GM12878 (cell line): ENCODE measurements at regions not wholly inside any gene's neighbourhood (a gene's known extent, or its start where the extent isn't known, plus 50 kb on each side); places are given as distances from the start of the nearest gene placed in this dataset.

Experiments used
- ATAC-seq: fragments of 200-7000 bp; cut with Tn5 transposase; 3 replicates; pipeline ENCODE4 v1.9.1; 2020; ENCODE audit warnings: mild to moderate bottlenecking, moderate library complexity
- BruUV-seq: library from RNA; stranded (reverse); fragments of 400-500 nt; replicated peaks from 2 replicates; lab custom pipeline; 2021; lab: Mats Ljungman, UMichigan
- CTCF ChIA-PET: fragments of 300-600 bp; sonication (Branson Sonifier 250); formaldehyde crosslinking; extraction: SDS; loops from one replicate; lab custom pipeline; 2021; ENCODE audit warnings: inconsistent platforms; lab: Yijun Ruan, JAX
- POLR2A ChIA-PET: fragments of 350-600 bp; formaldehyde crosslinking; extraction: SDS; loops from one replicate; lab custom pipeline; 2021; ENCODE audit warnings: inconsistent platforms; lab: Charles Lee
- RAD21 ChIA-PET: fragments of 300-600 bp; sonication (Branson Sonifier 250); formaldehyde crosslinking; loops from one replicate; lab custom pipeline; 2023; ENCODE audit warnings: antibody characterized with exemption; ENCODE audit not compliant: unreplicated experiment; lab: Charles Lee
- SMC1A ChIA-PET: fragments of 300-600 bp; sonication (Branson Sonifier 250); formaldehyde crosslinking; loops from one replicate; lab custom pipeline; 2023; ENCODE audit not compliant: unreplicated experiment, uncharacterized antibody; lab: Charles Lee
- DNase-seq: peaks from one replicate; pipeline ENCODE4 v3.0.0-alpha.2; 2011; ENCODE audit warnings: low read depth, low spot score
- FAIRE-seq: peaks from 3 replicates; lab custom pipeline; 2011; peaks lifted over from hg19 to GRCh38; lab: Jason Lieb, UNC
- H2AFZ ChIP-seq: 2 replicates; pipeline ENCODE4 v1.6.0; 2011; ENCODE audit warnings: low read depth, low read length, control low read depth; ENCODE audit not compliant: control insufficient read depth
- H3K27ac ChIP-seq: 2 replicates; pipeline ENCODE4 v1.5.1; 2011; ENCODE audit warnings: control low read depth; ENCODE audit not compliant: control insufficient read depth, insufficient read depth
- H3K27me3 ChIP-seq, 2 experiments: replicated peaks in 1 of 2; 2 replicates each; pipeline versions ENCODE4 v1.6.0 to v1.6.1; 2011; ENCODE audit warnings: low read length in 1 of 2; ENCODE audit not compliant: control insufficient read depth in 2 of 2, insufficient read depth in 2 of 2
- H3K36me3 ChIP-seq, 2 experiments: 2 replicates each; pipeline ENCODE4 v1.5.1; 2011; ENCODE audit warnings: low read length in 1 of 2; ENCODE audit not compliant: control insufficient read depth in 2 of 2, insufficient read depth in 2 of 2
- H3K4me1 ChIP-seq: 2 replicates; pipeline ENCODE4 v1.6.1; 2011; ENCODE audit warnings: mild to moderate bottlenecking, low read length, moderate library complexity, mixed read lengths; ENCODE audit not compliant: control insufficient read depth, insufficient read depth
- H3K4me2 ChIP-seq: 2 replicates; pipeline ENCODE4 v1.6.0; 2011; ENCODE audit warnings: control low read depth; ENCODE audit not compliant: control insufficient read depth, insufficient read depth
- H3K4me3 ChIP-seq: fragments of 200-600 bp; sonication (generic); 2 replicates; pipeline ENCODE4 v1.5.1; 2016
- H3K79me2 ChIP-seq: 2 replicates; pipeline ENCODE4 v1.6.0; 2011; ENCODE audit warnings: low read length; ENCODE audit not compliant: control insufficient read depth, insufficient read depth
- H3K9ac ChIP-seq: 2 replicates; pipeline ENCODE4 v1.8.0; 2011; ENCODE audit warnings: low read length, control low read depth, mixed read lengths; ENCODE audit not compliant: control insufficient read depth, insufficient read depth
- H3K9me3 ChIP-seq: replicated peaks from 3 replicates; pipeline ENCODE4 v1.5.1; 2011; ENCODE audit warnings: mild to moderate bottlenecking, low read length; ENCODE audit not compliant: control insufficient read depth, insufficient read depth
- H4K20me1 ChIP-seq: 2 replicates; pipeline ENCODE4 v1.6.0; 2011; ENCODE audit not compliant: control insufficient read depth, insufficient read depth
- CBX3 ChIP-seq: fragments of 200-600 bp; sonication (generic); IDR thresholded peaks from 2 replicates; pipeline ENCODE4 v1.6.1; 2016; ENCODE audit warnings: low read depth, borderline replicate concordance
- IKZF1 ChIP-seq: fragments of 450-650 bp; conservative IDR thresholded peaks from 2 replicates; pipeline ENCODE4 v1.6.1; 2017; ENCODE audit warnings: antibody characterized with exemption, mild to moderate bottlenecking
- JUNB ChIP-seq: IDR thresholded peaks from 2 replicates; pipeline ENCODE4 v1.6.1; 2016; ENCODE audit warnings: antibody characterized with exemption, mild to moderate bottlenecking
- LARP7 ChIP-seq: fragments of 450-650 bp; IDR thresholded peaks from 2 replicates; pipeline ENCODE4 v1.6.1; 2017; ENCODE audit warnings: mild to moderate bottlenecking
- NR2C1 ChIP-seq: fragments of 450-650 bp; IDR thresholded peaks from 2 replicates; pipeline ENCODE4 v1.6.1; 2017; ENCODE audit warnings: antibody characterized with exemption, mild to moderate bottlenecking, moderate library complexity
- PML ChIP-seq: IDR thresholded peaks from 2 replicates; pipeline ENCODE4 v1.6.1; 2012; ENCODE audit warnings: low read length, inconsistent platforms
- SUPT20H ChIP-seq: IDR thresholded peaks from 2 replicates; pipeline ENCODE4 v1.6.1; 2011; ENCODE audit warnings: low read depth, mild to moderate bottlenecking, low read length, moderate library complexity, borderline replicate concordance; ENCODE audit not compliant: control insufficient read depth
- WGBS: methylation state at CpG from one replicate; pipeline ENCODE4 v1.1.6; 2016; ENCODE audit warnings: low lambda C conversion rate; ENCODE audit not compliant: insufficient replicate concordance, insufficient coverage; ENCODE audit errors: missing lambda C conversion rate; 5-methylcytosine and 5-hydroxymethylcytosine counted together
- in situ Hi-C: fragments of 300-500 bp; cut with MboI; formaldehyde crosslinking; loops from 9 replicates; pipeline ENCODE4 v1.14.3; 2018; ENCODE audit warnings: mixed read lengths
- intact Hi-C: fragments of 100-400 bp; cut with micrococcal nuclease; formaldehyde crosslinking; loops from one replicate; pipeline ENCODE4 v1.14.2; 2022; ENCODE audit not compliant: unreplicated experiment
- TF ChIP-seq, protein P1 (sequence below): fragments of 450-650 bp; IDR thresholded peaks from 2 replicates; pipeline ENCODE4 v1.6.1; 2017; ENCODE audit warnings: mild to moderate bottlenecking, moderate library complexity
- TF ChIP-seq, protein P2 (sequence below): fragments of 450-650 bp; IDR thresholded peaks from 2 replicates; pipeline ENCODE4 v1.6.1; 2017; ENCODE audit warnings: antibody characterized with exemption, mild to moderate bottlenecking, moderate library complexity
- TF ChIP-seq, protein P3 (sequence below): fragments of 450-650 bp; formaldehyde crosslinking; IDR thresholded peaks from 2 replicates; pipeline ENCODE4 v1.4.0; 2022; ENCODE audit warnings: mild to moderate bottlenecking, moderate library complexity

DNA sequence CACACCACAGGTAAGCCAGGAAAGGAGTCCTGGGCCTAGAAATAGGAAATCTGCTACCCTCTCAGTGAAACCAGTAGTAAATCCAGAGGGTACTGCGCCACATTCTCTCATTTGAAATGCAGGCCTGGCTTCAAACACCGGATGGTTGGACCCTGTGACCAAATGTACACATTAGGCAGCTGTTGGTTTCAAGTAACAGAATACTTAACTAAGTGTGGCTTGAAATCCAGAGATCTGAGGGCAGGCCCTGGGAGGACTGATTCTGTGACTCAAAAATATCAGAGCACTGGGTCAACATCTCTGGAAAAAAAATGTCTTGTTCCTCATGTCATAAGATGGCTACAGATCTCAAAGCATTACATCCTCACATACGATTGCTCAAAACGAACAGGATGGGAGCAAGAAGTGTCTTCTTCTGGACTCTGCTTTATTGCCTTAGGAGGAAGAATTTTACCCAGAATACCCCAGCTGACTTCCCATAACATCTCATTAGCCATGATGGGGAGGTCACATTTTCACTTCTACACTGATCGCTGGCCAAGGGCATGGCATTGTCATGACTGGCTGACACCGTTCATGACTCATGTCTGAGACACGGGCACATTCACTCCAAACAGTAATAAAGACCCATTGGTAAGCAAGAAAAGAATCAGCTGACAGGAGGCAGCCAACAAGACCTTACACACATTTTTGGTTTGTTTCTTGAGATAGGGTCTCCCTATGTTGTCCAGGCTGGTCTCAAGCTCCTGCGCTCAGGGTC, 166.0 kb downstream of the ARRDC4 start (continued):
- TF ChIP-seq, protein P1, sequence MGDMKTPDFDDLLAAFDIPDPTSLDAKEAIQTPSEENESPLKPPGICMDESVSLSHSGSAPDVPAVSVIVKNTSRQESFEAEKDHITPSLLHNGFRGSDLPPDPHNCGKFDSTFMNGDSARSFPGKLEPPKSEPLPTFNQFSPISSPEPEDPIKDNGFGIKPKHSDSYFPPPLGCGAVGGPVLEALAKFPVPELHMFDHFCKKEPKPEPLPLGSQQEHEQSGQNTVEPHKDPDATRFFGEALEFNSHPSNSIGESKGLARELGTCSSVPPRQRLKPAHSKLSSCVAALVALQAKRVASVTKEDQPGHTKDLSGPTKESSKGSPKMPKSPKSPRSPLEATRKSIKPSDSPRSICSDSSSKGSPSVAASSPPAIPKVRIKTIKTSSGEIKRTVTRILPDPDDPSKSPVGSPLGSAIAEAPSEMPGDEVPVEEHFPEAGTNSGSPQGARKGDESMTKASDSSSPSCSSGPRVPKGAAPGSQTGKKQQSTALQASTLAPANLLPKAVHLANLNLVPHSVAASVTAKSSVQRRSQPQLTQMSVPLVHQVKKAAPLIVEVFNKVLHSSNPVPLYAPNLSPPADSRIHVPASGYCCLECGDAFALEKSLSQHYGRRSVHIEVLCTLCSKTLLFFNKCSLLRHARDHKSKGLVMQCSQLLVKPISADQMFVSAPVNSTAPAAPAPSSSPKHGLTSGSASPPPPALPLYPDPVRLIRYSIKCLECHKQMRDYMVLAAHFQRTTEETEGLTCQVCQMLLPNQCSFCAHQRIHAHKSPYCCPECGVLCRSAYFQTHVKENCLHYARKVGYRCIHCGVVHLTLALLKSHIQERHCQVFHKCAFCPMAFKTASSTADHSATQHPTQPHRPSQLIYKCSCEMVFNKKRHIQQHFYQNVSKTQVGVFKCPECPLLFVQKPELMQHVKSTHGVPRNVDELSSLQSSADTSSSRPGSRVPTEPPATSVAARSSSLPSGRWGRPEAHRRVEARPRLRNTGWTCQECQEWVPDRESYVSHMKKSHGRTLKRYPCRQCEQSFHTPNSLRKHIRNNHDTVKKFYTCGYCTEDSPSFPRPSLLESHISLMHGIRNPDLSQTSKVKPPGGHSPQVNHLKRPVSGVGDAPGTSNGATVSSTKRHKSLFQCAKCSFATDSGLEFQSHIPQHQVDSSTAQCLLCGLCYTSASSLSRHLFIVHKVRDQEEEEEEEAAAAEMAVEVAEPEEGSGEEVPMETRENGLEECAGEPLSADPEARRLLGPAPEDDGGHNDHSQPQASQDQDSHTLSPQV: no peak
- TF ChIP-seq CBX3 (no peak), LARP7 (no peak), IKZF1 (no peak), NR2C1 (no peak)
- TF ChIP-seq, all 136 proteins: peak for 0

DNA sequence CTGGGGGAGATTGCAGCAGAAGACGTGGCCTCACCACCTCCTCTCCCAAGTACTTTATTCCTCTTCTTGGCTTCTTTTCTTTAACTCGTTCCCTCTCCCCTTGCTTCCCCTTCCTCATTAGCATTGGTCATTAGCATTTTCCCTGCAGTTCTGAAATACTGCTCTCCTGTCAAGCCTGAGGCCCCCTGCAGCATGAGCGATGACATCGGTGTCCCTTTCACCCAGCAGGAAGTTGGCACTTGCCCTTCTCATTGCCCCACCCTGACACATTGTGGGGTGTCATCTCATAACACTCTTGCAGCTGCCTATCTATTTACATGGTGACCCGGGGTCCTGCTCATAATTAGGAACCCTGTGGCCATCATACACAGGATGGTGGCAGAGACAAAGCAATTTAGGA, 167.1 kb downstream of the ARRDC4 start:
- no peaks in the 10 kb centered on the region for H3K4me1 ChIP-seq
- no peak overlapping the region for H3K9ac ChIP-seq
- ChIA-PET POLR2A (no interaction called here), CTCF (no interaction called here), SMC1A (no interaction called here), RAD21 (no interaction called here)
- H3K36me3 ChIP-seq: no peaks in the 10 kb centered on the region
- no peaks in the 10 kb centered on the region for H3K27me3 ChIP-seq
- BruUV-seq: no TSS peak
- no peaks in the 10 kb centered on the region for H4K20me1 ChIP-seq
- intact Hi-C loops (no loop called here), in situ Hi-C loops (no loop called here)
- H3K4me2 ChIP-seq: no peak overlapping the region
- 1% methylated on average over 5 of the region's 5 CpGs for WGBS
- no peak overlapping the region for H3K27ac ChIP-seq
- no peak overlapping the region for H3K4me3 ChIP-seq
- ATAC-seq: no peak
- H2AFZ ChIP-seq: no peak overlapping the region
- H3K9me3 ChIP-seq: no peaks in the 10 kb centered on the region
- DNase-seq: no peak
- no peaks in the 10 kb centered on the region for H3K79me2 ChIP-seq
- FAIRE-seq: no peak
- no peak for TF ChIP-seq SUPT20H
- TF ChIP-seq PML: no peak
- TF ChIP-seq JUNB: no peak
- TF ChIP-seq, protein P2, sequence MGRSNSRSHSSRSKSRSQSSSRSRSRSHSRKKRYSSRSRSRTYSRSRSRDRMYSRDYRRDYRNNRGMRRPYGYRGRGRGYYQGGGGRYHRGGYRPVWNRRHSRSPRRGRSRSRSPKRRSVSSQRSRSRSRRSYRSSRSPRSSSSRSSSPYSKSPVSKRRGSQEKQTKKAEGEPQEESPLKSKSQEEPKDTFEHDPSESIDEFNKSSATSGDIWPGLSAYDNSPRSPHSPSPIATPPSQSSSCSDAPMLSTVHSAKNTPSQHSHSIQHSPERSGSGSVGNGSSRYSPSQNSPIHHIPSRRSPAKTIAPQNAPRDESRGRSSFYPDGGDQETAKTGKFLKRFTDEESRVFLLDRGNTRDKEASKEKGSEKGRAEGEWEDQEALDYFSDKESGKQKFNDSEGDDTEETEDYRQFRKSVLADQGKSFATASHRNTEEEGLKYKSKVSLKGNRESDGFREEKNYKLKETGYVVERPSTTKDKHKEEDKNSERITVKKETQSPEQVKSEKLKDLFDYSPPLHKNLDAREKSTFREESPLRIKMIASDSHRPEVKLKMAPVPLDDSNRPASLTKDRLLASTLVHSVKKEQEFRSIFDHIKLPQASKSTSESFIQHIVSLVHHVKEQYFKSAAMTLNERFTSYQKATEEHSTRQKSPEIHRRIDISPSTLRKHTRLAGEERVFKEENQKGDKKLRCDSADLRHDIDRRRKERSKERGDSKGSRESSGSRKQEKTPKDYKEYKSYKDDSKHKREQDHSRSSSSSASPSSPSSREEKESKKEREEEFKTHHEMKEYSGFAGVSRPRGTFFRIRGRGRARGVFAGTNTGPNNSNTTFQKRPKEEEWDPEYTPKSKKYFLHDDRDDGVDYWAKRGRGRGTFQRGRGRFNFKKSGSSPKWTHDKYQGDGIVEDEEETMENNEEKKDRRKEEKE: no peak
- TF ChIP-seq, protein P3, sequence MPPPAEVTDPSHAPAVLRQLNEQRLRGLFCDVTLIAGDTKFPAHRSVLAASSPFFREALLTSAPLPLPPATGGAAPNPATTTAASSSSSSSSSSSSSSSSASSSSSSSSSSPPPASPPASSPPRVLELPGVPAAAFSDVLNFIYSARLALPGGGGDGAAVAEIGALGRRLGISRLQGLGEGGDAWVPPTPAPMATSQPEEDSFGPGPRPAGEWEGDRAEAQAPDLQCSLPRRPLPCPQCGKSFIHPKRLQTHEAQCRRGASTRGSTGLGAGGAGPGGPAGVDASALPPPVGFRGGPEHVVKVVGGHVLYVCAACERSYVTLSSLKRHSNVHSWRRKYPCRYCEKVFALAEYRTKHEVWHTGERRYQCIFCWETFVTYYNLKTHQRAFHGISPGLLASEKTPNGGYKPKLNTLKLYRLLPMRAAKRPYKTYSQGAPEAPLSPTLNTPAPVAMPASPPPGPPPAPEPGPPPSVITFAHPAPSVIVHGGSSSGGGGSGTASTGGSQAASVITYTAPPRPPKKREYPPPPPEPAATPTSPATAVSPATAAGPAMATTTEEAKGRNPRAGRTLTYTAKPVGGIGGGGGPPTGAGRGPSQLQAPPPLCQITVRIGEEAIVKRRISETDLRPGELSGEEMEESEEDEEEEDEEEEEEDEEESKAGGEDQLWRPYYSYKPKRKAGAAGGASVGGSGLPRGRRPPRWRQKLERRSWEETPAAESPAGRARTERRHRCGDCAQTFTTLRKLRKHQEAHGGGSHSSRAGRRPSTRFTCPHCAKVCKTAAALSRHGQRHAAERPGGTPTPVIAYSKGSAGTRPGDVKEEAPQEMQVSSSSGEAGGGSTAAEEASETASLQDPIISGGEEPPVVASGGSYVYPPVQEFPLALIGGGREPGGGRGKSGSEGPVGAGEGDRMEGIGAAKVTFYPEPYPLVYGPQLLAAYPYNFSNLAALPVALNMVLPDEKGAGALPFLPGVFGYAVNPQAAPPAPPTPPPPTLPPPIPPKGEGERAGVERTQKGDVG: no peak
